ENCODE measurements at regions not wholly inside any gene's neighbourhood (a gene's known extent, or its start where the extent isn't known, plus 50 kb on each side); places are given as distances from the start of the nearest gene placed in this dataset.

DNA sequence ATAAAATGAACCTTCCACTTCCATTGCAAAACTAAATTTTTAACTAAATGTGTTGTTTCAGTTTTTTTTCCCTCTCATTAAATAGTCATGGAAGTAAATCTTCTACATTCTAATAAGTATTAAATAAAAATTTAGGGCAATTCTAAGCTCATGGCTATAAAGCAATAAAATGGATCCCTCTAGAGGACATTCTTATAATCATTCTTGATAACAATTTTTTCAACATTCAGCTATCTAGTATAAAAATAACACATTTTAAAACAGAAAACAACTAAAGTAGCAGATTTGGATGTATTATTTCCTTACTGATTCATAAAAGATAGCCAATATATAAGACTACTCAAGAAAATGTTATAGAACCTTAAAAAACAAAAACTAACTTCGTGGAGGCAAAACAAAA is 393.1 kb downstream of the PLOD2 start:
- Histone ChIP-seq H3K4me3 (no peak overlapping the region), H3K36me3 (no peaks in the 10 kb centered on the region), H3K9me3 (no peaks in the 10 kb centered on the region), H3K9ac (ENCODE audit: low read depth in 2 of 2, low read length in 2 of 2) (no peak overlapping the region), H3K4me1 (no peaks in the 10 kb centered on the region), H3K27me3 (no peaks in the 10 kb centered on the region), H3K27ac (no peak overlapping the region)
- intact Hi-C loops (cut with DNase I) = no loop called here
- no peak for DNase-seq
- TF ChIP-seq, protein P1, sequence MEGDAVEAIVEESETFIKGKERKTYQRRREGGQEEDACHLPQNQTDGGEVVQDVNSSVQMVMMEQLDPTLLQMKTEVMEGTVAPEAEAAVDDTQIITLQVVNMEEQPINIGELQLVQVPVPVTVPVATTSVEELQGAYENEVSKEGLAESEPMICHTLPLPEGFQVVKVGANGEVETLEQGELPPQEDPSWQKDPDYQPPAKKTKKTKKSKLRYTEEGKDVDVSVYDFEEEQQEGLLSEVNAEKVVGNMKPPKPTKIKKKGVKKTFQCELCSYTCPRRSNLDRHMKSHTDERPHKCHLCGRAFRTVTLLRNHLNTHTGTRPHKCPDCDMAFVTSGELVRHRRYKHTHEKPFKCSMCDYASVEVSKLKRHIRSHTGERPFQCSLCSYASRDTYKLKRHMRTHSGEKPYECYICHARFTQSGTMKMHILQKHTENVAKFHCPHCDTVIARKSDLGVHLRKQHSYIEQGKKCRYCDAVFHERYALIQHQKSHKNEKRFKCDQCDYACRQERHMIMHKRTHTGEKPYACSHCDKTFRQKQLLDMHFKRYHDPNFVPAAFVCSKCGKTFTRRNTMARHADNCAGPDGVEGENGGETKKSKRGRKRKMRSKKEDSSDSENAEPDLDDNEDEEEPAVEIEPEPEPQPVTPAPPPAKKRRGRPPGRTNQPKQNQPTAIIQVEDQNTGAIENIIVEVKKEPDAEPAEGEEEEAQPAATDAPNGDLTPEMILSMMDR (IDR thresholded peaks at IDR 0.05) = no peak

- Histone ChIP-seq H3K36me3 (no peaks in the 10 kb centered on the region), H3K27ac (no peak overlapping the region), H3K4me1 (no peaks in the 10 kb centered on the region), H3K27me3 (no peaks in the 10 kb centered on the region), H3K9ac (ENCODE audit: low read depth in 2 of 2, low read length in 2 of 2) (no peak overlapping the region), H3K4me3 (no peak overlapping the region), H3K9me3 (no peaks in the 10 kb centered on the region)
- peak; percentile 55 for DNase-seq
- intact Hi-C loops (cut with DNase I) = no loop called here
- TF ChIP-seq, protein P1 (IDR thresholded peaks at IDR 0.05) = peak; percentile 43
These were observed 384.1 kb downstream of the PLOD2 start for GRCh38 chr3:145776782-145777408.

GRCh38 chr3:145780301-145780700 is 380.7 kb downstream of the PLOD2 start:
- no peak overlapping the region for H3K9ac ChIP-seq (ENCODE audit: low read depth in 2 of 2, low read length in 2 of 2)
- no peaks in the 10 kb centered on the region for H3K9me3 ChIP-seq
- TF ChIP-seq, protein P1 (IDR thresholded peaks at IDR 0.05) = no peak
- H3K4me3 ChIP-seq = no peak overlapping the region
- intact Hi-C loops (cut with DNase I) = no loop called here
- H3K36me3 ChIP-seq = no peaks in the 10 kb centered on the region
- H3K4me1 ChIP-seq = no peaks in the 10 kb centered on the region
- H3K27ac ChIP-seq = no peak overlapping the region
- no peaks in the 10 kb centered on the region for H3K27me3 ChIP-seq
- no peak for DNase-seq

DNA sequence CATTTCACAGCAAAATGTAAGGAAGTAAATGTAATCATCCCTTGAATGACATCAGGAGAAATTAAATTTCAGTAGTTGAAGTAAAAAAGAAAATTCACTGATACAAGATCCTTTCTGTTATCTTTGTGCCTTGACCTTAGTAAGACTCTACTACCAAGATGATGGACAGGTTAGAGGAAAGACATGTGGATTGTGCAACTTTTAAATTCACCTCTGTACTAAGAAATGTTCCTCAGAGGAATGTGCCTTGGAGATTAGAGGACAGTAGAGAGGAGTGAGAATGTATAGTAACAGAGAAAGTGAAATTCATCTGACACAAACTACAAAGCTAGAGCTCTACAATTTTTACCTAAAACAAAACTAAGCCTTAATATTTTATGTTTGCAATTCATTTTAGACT is 375.3 kb downstream of the PLOD2 start:
- TF ChIP-seq, protein P1 (IDR thresholded peaks at IDR 0.05) = no peak
- Histone ChIP-seq H3K9ac (ENCODE audit: low read depth in 2 of 2, low read length in 2 of 2) (no peak overlapping the region), H3K4me1 (no peaks in the 10 kb centered on the region), H3K4me3 (no peak overlapping the region), H3K27ac (no peak overlapping the region), H3K27me3 (no peaks in the 10 kb centered on the region), H3K36me3 (no peaks in the 10 kb centered on the region), H3K9me3 (no peaks in the 10 kb centered on the region)
- no peak for DNase-seq
- intact Hi-C loops (cut with DNase I) = no loop called here

DNA sequence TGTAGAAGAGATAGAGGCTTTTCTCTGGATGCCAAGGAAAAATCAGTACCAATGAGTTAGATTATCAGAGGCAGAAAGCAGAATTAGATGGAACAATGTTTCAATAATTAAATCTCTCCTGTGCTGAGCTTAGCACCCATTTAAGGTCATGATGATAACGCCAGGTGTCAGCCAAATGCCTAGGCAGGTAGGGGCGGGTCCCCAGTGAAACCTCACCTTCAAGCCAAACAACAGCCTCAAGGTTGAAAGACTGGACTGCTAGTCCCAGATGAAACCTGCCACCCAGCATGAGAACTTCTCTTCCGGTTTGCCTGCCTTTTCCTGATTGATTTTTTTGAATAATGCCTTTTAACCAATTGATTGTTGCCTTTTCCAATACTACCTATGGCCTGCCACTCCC is 363.0 kb downstream of the PLOD2 start:
- intact Hi-C loops (cut with DNase I) = no loop called here
- Histone ChIP-seq H3K27ac (no peak overlapping the region), H3K36me3 (no peaks in the 10 kb centered on the region), H3K27me3 (no peaks in the 10 kb centered on the region), H3K4me3 (no peak overlapping the region), H3K9me3 (no peaks in the 10 kb centered on the region), H3K4me1 (no peaks in the 10 kb centered on the region), H3K9ac (ENCODE audit: low read depth in 2 of 2, low read length in 2 of 2) (no peak overlapping the region)
- TF ChIP-seq, protein P1 (IDR thresholded peaks at IDR 0.05) = no peak
- no peak for DNase-seq

Measured in colonic mucosa (tissue), 4 donors.